HG03095 (cell line): ENCODE measurements at regions not wholly inside any gene's neighbourhood (a gene's known extent, or its start where the extent isn't known, plus 50 kb on each side); places are given as distances from the start of the nearest gene placed in this dataset.

ENCODE experiments used
- ATAC-seq: cut with Tn5 transposase; IDR thresholded peaks from one replicate; pipeline ENCODE4 v1.9.1; 2021; ENCODE audit warnings: moderate library complexity; ENCODE audit not compliant: unreplicated experiment

GRCh38 chr13:109869312-109870237 lies 83.2 kb upstream of the IRS2 start:
- ATAC-seq, result no peak

DNA sequence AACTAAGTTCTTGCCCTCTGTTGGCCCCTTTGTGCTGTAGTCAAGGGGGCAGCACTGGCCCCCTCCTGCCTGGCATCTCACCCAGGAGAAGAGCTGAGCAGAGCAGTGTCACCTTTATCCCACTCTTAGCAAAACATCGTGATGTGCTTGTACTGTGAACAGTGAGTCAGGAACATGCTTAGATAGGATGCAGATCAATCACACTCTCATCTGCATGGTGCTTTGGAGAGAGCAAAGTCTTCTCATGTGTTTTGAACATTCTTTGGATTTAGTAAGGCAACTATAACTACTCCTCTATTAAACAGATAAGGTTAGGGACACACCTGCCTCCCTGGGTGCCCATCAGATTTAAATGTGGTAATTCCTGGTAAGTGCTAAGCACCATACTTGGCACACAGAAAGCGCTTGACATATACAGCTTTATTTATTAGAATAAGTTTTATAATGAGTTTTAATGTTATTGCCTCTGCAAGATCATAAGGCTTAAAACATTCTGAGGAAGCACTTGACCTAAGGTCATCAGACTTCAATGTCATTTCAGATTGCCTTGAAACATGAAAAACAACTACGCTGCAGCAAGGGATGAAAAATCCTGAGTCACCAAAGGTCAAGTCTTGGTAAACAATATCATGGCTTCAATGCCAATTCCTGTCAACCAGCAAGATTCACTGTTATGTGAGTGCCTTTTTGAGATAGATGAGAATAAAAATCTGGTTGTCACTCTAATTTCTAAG lies 82.4 kb upstream of the IRS2 start:
- ATAC-seq, result no peak

- no peak for ATAC-seq
Observed at GRCh38 chr13:109867766-109868165, 81.4 kb upstream of the IRS2 start.

DNA sequence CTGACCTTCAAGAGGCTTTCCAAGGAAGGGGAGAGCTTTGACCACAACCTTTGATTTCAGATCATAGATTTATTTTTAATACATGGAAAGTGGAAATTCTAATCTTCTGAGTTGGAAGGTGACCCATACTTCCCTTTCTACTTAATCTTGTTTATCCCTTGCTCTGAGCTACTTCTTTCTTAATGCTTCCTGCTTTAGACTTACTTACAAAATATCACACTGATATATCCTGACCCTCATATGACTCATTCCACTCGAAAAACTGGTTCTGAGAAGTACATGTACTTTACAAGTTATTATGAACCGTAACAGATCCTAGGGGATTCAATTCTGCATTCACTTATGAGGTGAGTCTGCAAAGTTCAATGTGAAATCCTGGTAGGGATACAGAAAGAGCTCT lies 76.2 kb upstream of the IRS2 start:
- no peak for ATAC-seq

DNA sequence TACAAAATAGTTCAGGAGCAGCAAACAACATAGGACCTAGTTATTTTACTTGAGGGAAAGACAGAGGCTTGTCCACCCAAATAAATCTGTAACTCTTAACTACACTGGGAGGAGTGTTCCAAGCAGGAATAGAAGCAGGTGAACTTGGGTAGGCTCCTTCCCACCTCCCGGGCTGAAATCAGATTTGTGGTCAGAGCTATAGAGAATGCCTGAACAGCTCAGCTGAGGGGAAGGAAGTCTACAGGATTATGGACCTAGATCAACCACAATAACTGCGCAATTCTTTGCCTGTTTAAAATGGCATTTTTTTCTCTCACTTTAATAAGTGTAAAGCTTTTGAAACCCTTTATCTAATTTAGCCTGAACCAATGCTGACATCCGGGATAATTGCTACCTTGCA lies 73.5 kb upstream of the IRS2 start:
- no peak for ATAC-seq

GRCh38 chr13:109859216-109859835 lies 72.9 kb upstream of the IRS2 start:
- ATAC-seq, result no peak

- ATAC-seq, result no peak
Observed at GRCh38 chr13:109858319-109858718, 71.9 kb upstream of the IRS2 start.

GRCh38 chr13:109857803-109858202 lies 71.4 kb upstream of the IRS2 start:
- no peak for ATAC-seq

- no peak for ATAC-seq
Observed at GRCh38 chr13:109857325-109857724, 70.9 kb upstream of the IRS2 start.

- no peak for ATAC-seq
Observed at GRCh38 chr13:109856350-109856749, 70.0 kb upstream of the IRS2 start.

DNA sequence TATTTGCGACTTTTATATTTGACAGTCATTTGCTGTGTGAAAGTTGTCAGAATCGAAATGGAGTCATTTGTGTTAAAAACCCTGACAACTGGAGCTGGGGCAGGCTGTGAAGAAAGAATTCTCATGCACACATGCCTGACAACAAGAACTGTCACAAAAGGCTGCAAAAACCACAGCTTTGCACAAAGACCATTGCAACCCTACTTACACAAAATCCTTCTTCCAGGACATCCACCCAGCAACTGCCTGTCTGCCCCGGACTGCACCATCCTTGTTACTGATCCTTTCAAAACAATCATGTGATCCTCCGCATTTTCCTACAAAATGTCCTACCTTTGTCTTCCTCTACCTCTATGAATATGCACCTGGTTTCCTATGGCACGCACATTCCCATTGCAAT lies 66.8 kb upstream of the IRS2 start:
- no peak for ATAC-seq

- no peak for ATAC-seq
Observed at GRCh38 chr13:109846185-109846584, 59.8 kb upstream of the IRS2 start.

DNA sequence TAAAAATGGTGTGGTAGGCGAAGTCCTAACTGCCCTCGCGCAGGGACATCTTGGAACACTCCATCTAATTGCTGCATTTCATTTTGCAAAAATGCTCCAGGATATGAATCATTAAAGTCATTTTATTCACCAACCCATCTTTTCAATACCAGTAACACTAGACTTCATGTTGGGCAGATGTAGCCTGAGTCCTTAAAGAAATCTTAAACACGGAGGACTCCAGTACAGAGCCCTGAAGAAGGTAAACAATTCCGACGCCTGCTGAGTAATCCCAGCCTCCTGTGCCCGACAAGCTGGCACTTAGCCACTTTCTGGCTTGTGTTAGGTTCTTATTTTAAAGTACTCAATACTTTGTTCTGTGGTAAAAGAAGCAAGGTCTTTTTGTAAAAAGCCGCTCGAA lies 58.0 kb upstream of the IRS2 start:
- no peak for ATAC-seq

GRCh38 chr13:109843695-109844094 lies 57.3 kb upstream of the IRS2 start:
- no peak for ATAC-seq

DNA sequence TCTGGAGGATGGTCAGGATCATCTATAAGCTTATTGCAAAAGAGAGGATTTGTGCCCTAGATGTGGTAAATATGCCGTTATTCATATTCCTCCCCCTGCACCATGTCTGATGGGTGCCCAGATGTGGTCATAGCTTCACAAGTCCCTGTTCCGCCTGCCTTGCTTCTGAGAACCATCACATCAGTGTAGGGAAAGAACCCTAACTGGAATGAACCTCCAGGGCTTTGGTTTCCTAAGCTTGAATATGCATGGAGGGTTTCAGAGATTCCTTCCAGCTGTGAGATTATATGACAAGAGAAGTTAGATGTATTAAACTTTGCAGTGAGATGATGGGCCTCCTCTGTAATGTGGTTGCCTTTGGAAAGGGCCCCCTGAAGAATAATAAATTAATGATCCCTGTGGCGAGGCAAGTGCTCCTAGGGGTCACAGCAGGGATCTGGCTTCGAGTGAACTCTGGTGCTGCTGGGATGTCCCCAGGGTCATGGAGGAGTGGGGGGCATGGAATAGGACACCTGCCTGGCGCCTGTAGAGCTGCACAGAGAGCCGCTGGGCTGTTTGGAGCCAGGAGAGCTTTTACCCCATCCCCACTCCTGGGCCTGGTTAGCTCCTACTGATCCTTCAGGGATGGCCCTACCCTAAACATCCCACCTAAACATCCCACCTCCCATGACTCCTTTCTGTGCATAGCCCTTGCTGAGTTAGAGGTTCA lies 56.0 kb upstream of the IRS2 start:
- no peak for ATAC-seq

DNA sequence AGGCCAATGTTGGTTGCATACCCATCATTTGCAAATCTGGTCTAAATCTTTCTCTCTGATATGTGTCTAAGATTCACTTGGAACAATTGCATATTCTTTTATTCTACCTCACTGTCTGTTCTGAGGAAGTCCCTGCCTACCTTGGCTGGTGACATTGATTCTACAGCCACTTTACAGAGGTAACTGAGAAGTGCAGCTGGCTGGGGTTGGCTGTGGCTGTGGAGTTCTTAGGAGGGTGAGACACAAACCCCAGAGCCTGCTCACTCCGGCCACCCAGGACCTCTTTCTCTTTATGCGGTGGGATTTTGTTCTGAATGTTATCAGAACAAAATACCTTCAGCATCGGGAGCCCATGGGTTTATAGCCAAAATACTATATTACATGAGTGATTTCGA lies 54.5 kb upstream of the IRS2 start:
- no peak for ATAC-seq

GRCh38 chr13:109840201-109840892 lies 54.0 kb upstream of the IRS2 start:
- ATAC-seq, result no peak

DNA sequence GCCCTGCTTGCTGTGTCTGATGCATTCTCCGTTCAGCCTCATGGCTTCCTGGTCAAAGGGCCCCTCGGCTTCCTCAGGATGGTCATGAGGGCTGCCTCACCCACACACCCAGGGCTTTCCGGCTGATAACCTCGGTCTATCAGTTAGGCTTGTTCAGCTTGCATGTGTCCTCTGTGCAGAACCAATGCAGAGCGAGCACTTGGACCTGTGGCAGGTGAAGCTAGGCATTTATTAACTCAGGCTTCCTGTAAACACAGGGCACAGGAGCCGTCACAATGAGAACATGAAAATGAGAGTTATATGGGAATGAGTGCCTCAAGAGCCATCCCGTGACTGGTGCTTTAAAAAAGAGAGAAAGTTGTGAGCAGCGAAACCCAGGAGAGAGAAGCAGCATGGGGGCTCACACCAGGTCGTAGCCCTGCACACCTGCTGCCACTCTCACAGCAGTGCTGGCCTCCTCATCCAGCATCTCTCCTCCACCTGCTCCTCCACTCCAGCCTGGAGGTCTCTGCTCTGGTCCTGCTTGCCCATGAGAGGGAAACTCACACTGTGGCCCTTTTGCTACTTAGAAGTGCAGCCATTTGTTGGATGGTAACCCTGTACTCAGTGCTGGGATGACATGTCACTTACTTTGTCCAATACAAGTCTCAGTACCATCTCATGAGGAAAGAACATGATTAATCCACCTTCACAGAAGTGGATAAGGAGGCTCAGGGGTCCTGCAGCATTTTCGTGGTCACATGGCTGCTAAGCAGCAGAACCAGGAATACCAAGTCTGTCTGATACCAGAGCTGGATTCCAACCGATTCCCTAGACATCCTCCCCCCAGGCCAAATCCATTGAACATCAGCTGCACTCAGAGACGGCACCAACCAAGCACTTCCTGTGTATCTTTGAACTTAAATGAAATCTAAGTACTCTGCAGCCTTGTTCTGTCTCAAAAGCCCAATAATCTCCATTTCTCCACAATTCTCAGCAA lies 50.5 kb upstream of the IRS2 start:
- ATAC-seq, result peak; percentile 70
